ENCODE measurements at regions not wholly inside any gene's neighbourhood (a gene's known extent, or its start where the extent isn't known, plus 50 kb on each side); places are given as distances from the start of the nearest gene placed in this dataset.

DNA sequence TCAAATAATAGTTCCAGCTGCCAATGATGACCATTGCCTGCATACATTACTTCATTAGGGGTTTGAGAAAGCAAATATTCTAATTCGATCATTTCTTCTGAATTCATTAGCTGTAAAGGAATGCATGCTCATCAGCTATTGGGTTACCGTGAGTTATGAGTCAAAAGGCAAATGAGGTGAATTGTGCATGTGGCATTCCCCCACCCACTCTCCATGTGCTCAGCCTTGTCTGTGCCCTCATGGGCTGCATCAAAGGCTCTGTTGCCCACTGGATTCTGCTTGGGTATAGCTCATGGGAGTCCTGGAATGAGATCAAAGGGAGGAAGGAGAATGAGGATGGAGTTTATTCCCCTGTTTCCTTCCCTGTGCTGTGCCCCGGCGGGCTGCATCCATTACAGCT is 99.3 kb upstream of the CHRNA7 start:
- H3K27me3 ChIP-seq (ENCODE audit: control insufficient read depth in 2 of 2, insufficient read depth in 2 of 2, low read length in 2 of 2) = no peaks in the 10 kb centered on the region
- no peaks in the 10 kb centered on the region for H4K20me1 ChIP-seq (replicated peaks; ENCODE audit: control insufficient read depth, extremely low read depth, insufficient read depth, low read length)
- H3K9me3 ChIP-seq (replicated peaks; ENCODE audit: control insufficient read depth, insufficient read depth, low read length) = no peaks in the 10 kb centered on the region
- H2AFZ ChIP-seq (ENCODE audit: low read depth, low read length) = no peak overlapping the region
- H3K4me3 ChIP-seq (replicated peaks in 1 of 3; ENCODE audit: insufficient read depth in 1 of 3, low read depth in 1 of 3, low read length in 3 of 3) = no peak overlapping the region
- FAIRE-seq (no peak), DNase-seq (ENCODE audit: low read depth, low spot score) (no peak)
- no peak overlapping the region for H3K27ac ChIP-seq (ENCODE audit: insufficient read depth, low read depth, low read length)
- dilution Hi-C loops (cut with MboI; ENCODE audit: extremely low pct_ligation_motif_present, low sequenced_read_pairs) (no loop called here), intact Hi-C loops (cut with micrococcal nuclease) (no loop called here)
- TF ChIP-seq, protein P1, sequence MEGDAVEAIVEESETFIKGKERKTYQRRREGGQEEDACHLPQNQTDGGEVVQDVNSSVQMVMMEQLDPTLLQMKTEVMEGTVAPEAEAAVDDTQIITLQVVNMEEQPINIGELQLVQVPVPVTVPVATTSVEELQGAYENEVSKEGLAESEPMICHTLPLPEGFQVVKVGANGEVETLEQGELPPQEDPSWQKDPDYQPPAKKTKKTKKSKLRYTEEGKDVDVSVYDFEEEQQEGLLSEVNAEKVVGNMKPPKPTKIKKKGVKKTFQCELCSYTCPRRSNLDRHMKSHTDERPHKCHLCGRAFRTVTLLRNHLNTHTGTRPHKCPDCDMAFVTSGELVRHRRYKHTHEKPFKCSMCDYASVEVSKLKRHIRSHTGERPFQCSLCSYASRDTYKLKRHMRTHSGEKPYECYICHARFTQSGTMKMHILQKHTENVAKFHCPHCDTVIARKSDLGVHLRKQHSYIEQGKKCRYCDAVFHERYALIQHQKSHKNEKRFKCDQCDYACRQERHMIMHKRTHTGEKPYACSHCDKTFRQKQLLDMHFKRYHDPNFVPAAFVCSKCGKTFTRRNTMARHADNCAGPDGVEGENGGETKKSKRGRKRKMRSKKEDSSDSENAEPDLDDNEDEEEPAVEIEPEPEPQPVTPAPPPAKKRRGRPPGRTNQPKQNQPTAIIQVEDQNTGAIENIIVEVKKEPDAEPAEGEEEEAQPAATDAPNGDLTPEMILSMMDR (IDR thresholded peaks at IDR 0.05; ENCODE audit: extremely low read depth in 1 of 2, insufficient read depth in 1 of 2, low read depth in 1 of 2, low read length in 2 of 2) = no peak
- H3K9me1 ChIP-seq (replicated peaks; ENCODE audit: control insufficient read depth, extremely low read depth, insufficient read depth, low read length) = no peaks in the 10 kb centered on the region
- no peaks in the 10 kb centered on the region for H3K79me2 ChIP-seq (ENCODE audit: control insufficient read depth, insufficient read depth, low read length)
- no peak overlapping the region for H3K9ac ChIP-seq (replicated peaks; ENCODE audit: extremely low read depth, insufficient read depth, low read length)
- no peaks in the 10 kb centered on the region for H3K36me3 ChIP-seq (ENCODE audit: control insufficient read depth in 2 of 2, extremely low read depth in 1 of 2, insufficient read depth in 2 of 2, low read length in 2 of 2)
- H3K4me1 ChIP-seq (ENCODE audit: control insufficient read depth, extremely low read depth, insufficient read depth, low read length) = no peaks in the 10 kb centered on the region
- CTCF ChIA-PET = no interaction called here
- no peak overlapping the region for H3K4me2 ChIP-seq (ENCODE audit: insufficient read depth, low read length)
- no TSS peak for BruUV-seq (replicated peaks)
- POLR2A ChIA-PET = no interaction called here

DNA sequence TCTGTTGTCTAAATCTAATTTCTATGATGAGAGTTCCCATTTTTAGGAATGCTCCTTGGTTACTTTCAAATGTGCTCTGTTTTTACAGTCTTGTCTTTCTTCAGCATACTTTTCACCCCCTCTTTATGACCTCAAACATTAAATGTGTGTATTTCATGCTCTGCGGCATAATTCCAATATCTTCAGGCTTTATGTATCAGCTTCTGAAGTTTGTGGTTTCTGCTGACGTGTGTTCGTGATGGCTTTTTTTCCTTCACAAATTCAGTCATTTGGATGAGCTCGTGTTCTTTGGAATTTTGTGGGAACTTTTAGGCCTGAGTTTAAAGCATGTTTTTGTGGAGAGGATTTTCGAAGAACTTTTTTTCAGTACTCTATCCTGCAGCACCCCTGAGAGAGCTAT is 97.7 kb upstream of the CHRNA7 start:
- no peaks in the 10 kb centered on the region for H4K20me1 ChIP-seq (replicated peaks; ENCODE audit: control insufficient read depth, extremely low read depth, insufficient read depth, low read length)
- no peaks in the 10 kb centered on the region for H3K9me3 ChIP-seq (replicated peaks; ENCODE audit: control insufficient read depth, insufficient read depth, low read length)
- no peak overlapping the region for H3K4me3 ChIP-seq (replicated peaks in 1 of 3; ENCODE audit: insufficient read depth in 1 of 3, low read depth in 1 of 3, low read length in 3 of 3)
- no peak overlapping the region for H2AFZ ChIP-seq (ENCODE audit: low read depth, low read length)
- DNase-seq (ENCODE audit: low read depth, low spot score) (no peak), FAIRE-seq (no peak)
- dilution Hi-C loops (cut with MboI; ENCODE audit: extremely low pct_ligation_motif_present, low sequenced_read_pairs) (no loop called here), intact Hi-C loops (cut with micrococcal nuclease) (no loop called here)
- POLR2A ChIA-PET = no interaction called here
- no peaks in the 10 kb centered on the region for H3K27me3 ChIP-seq (ENCODE audit: control insufficient read depth in 2 of 2, insufficient read depth in 2 of 2, low read length in 2 of 2)
- H3K36me3 ChIP-seq (ENCODE audit: control insufficient read depth in 2 of 2, extremely low read depth in 1 of 2, insufficient read depth in 2 of 2, low read length in 2 of 2) = no peaks in the 10 kb centered on the region
- H3K4me1 ChIP-seq (ENCODE audit: control insufficient read depth, extremely low read depth, insufficient read depth, low read length) = no peaks in the 10 kb centered on the region
- CTCF ChIA-PET = no interaction called here
- H3K9me1 ChIP-seq (replicated peaks; ENCODE audit: control insufficient read depth, extremely low read depth, insufficient read depth, low read length) = no peaks in the 10 kb centered on the region
- H3K79me2 ChIP-seq (ENCODE audit: control insufficient read depth, insufficient read depth, low read length) = no peaks in the 10 kb centered on the region
- no TSS peak for BruUV-seq (replicated peaks)
- no peak overlapping the region for H3K4me2 ChIP-seq (ENCODE audit: insufficient read depth, low read length)
- H3K27ac ChIP-seq (ENCODE audit: insufficient read depth, low read depth, low read length) = no peak overlapping the region
- no peak for TF ChIP-seq FOS (IDR thresholded peaks at IDR 0.05; ENCODE audit: borderline replicate concordance, insufficient read depth, low read length)
- no peak for TF ChIP-seq POLR2A (IDR thresholded peaks at IDR 0.05; ENCODE audit: low read depth, low read length)
- no peak for TF ChIP-seq POLR2AphosphoS5 (IDR thresholded peaks at IDR 0.05; ENCODE audit: insufficient read depth, low read depth, low read length)
- no peak overlapping the region for H3K9ac ChIP-seq (replicated peaks; ENCODE audit: extremely low read depth, insufficient read depth, low read length)

Data from endothelial cell of umbilical vein (primary cell).